HUES48 (cell line): ENCODE measurements at regions not wholly inside any gene's neighbourhood (a gene's known extent, or its start where the extent isn't known, plus 50 kb on each side); places are given as distances from the start of the nearest gene placed in this dataset.
"Not testable (repeated sequence)": the region's sequence is repeated elsewhere in the genome, so short reads cannot be mapped to it uniquely, and the experiment has no call there.

Source experiments
- H3K27ac ChIP-seq: one replicate; pipeline ENCODE4 v1.7.0; 2013; ENCODE audit warnings: low read depth, low read length, inconsistent platforms
- H3K27me3 ChIP-seq: 2 replicates; pipeline ENCODE4 v1.6.1; 2013; ENCODE audit warnings: mild to moderate bottlenecking, low read length; ENCODE audit not compliant: control insufficient read depth, insufficient read depth
- H3K36me3 ChIP-seq: 2 replicates; pipeline ENCODE4 v1.6.1; 2013; ENCODE audit warnings: low read length; ENCODE audit not compliant: control insufficient read depth, insufficient read depth
- H3K4me1 ChIP-seq: 2 replicates; pipeline ENCODE4 v1.6.1; 2013; ENCODE audit warnings: mild to moderate bottlenecking, low read length; ENCODE audit not compliant: control insufficient read depth, insufficient read depth
- H3K4me3 ChIP-seq: 2 replicates; pipeline ENCODE4 v1.5.1; 2013; ENCODE audit warnings: mild to moderate bottlenecking, low read depth, low read length
- H3K9ac ChIP-seq: 2 replicates; pipeline ENCODE4 v1.6.1; 2013; ENCODE audit warnings: mild to moderate bottlenecking, low read depth, low read length, moderate library complexity
- H3K9me3 ChIP-seq: 2 replicates; pipeline ENCODE4 v1.6.1; 2013; ENCODE audit warnings: low read length; ENCODE audit not compliant: control insufficient read depth, insufficient read depth

DNA sequence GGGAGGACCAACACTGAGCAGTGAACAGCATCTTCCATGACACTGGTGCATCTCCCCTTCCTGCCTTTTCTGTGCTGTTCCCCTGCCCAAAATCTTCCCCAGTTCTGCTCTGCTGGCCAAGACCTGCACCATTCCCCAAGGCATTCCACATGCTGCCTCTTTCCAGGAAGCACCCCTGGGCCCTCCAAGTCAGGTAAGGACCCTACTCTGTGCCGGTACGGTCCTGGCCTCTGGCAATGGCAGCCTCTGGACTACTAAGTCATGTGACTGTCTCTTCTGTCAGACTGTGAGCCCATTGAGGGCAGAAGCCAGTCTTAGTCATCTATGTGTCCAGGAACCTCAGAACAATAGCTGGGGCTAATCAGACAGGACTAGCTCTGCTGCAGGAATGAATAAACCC, 282.0 kb downstream of the MYCN start:
- Histone ChIP-seq H3K9me3 (no peaks in the 10 kb centered on the region), H3K4me1 (peaks cover 18% of the 10 kb centered on the region)

DNA sequence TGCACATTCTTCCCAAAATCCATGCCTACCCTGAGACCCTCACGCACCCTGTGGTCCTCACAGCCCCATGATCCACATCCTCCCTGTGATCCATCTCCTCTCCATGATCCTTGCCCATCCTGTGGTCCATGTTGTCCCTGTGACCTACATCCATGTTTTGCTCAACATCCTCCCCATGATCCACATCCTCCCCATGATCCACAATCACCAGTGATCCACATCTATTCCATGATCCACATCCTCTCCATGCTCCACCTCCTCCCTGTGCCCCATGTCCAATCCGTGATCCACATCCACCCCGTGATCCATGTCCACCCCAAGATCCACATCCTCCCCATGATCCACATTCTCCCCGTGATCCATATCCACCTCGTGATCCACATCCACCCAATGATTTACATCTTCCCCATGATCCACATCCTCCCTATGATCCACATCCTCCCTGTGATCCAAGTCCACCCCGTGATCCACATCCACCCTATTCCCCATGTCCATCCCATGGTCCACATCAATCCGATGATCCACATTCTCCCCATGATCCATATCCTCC, 281.2 kb downstream of the MYCN start:
- Histone ChIP-seq H3K4me1 (peaks cover 11% of the 10 kb centered on the region; the same call in 1 of the 2 replicates), H3K27me3 (no peaks in the 10 kb centered on the region), H3K27ac (no peak overlapping the region), H3K9ac (no peak overlapping the region), H3K4me3 (no peak overlapping the region), H3K36me3 (no peaks in the 10 kb centered on the region), H3K9me3 (no peaks in the 10 kb centered on the region)

More for the DNA sequence above, 282.0 kb downstream of the MYCN start:
- no peak overlapping the region for H3K9ac ChIP-seq
- no peak overlapping the region for H3K4me3 ChIP-seq
- H3K27me3 ChIP-seq: no peaks in the 10 kb centered on the region
- no peaks in the 10 kb centered on the region for H3K36me3 ChIP-seq
- H3K27ac ChIP-seq: peak overlapping the region; percentile 22

DNA sequence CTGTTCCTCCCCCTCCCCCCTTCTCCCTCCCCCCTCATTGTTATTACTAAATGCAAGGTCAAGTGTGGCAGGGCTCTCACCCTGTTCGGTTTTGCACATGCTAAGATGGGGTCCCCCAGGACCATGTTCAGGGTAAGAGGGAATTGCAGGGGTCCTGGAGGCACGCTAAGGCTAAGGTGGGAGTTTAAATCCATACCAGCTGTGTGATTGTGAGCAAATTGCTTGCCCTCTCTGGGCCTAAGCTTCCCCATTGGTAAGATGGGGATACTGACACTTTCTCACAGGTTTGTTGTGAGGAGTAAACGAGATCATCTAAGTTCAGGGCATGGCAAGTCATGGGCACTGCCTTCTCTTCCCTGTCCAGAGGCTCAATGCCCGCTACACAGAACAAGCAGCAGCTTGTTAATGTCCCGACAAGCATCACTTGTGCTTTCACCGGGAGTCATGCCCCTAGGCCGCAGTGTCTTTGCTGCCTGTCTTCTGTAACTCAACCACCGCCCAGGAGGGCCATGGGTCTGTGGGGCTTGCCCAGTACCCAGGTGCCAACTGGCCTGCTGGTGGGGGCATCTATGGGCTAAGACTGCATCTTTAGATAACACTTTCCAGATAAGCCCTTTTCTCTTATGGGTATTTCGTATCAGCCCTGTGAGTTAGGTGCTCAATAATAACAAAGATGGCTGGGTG, 279.1 kb downstream of the MYCN start:
- H3K27me3 ChIP-seq: no peaks in the 10 kb centered on the region
- no peak overlapping the region for H3K4me3 ChIP-seq
- no peak overlapping the region for H3K27ac ChIP-seq
- H3K4me1 ChIP-seq: peaks cover 11% of the 10 kb centered on the region; the same call in 1 of the 2 replicates
- no peak overlapping the region for H3K9ac ChIP-seq
- H3K9me3 ChIP-seq: no peaks in the 10 kb centered on the region
- H3K36me3 ChIP-seq: no peaks in the 10 kb centered on the region

DNA sequence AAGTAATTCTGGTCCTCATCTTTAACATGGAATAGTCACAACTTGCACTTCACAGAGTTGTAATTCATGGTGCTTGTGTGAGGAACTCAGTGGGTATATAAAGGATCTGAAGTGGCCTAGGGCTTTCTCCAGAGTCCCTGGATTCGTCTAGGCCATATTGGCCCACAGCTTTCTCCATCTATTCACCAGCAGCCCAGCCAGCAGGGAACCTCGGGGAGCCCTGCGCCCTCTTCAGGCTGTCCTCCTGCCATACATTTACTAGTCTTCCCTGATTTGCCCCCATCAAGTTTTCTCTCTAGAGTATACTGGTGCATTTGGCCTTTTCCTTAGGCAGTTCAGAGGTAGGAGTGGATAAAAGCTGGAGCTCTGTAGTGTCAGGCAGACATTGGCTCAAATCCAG, 278.3 kb downstream of the MYCN start:
- Histone ChIP-seq H3K27me3 (no peaks in the 10 kb centered on the region), H3K4me3 (no peak overlapping the region), H3K4me1 (peaks cover 7% of the 10 kb centered on the region; the same call in 1 of the 2 replicates), H3K9me3 (no peaks in the 10 kb centered on the region), H3K9ac (no peak overlapping the region), H3K27ac (no peak overlapping the region), H3K36me3 (no peaks in the 10 kb centered on the region)

DNA sequence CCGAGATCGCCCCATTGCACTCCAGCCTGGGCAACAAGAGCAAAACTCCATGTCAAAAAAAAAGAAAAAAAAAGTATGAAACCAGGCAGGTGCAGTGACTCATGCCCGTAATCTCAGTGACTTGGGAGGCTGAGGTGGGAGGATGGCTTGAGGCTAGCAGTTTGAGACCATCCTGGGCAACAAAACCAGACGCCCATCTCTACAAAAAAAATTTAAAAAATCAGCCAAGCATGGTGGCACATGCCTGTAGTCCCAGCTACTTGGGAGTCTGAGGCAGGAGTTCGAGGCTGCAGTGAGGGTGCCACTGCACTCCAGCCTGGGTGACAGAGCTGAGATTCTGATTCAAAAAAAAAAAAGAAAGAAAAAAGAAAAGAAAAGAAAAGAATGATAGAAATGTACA, 277.8 kb downstream of the MYCN start:
- Histone ChIP-seq H3K9me3 (no peaks in the 10 kb centered on the region), H3K4me3 (no peak overlapping the region), H3K9ac (no peak overlapping the region), H3K27me3 (no peaks in the 10 kb centered on the region), H3K4me1 (peaks cover 4% of the 10 kb centered on the region; the same call in 1 of the 2 replicates), H3K36me3 (no peaks in the 10 kb centered on the region), H3K27ac (no peak overlapping the region)

DNA sequence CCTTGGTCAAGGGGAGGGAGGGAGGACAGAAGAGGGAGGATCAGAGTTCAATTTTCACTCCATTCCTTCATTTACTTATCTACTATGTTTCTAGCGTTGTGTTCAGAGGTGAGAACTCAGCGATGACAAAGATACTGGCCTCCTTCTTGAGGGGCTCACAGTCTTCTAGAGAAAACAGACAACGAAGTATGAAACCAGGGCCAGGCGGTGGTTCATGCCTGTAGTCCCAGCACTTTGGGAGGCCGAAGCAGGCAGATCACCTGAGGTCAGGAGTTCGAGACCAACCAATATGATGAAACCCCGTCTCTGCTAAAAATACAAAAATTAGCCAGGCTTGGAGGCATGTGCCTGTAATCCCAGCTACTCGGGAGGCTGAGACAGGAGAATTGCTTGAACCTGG, 277.4 kb downstream of the MYCN start:
- not testable (repeated sequence) for H3K9ac ChIP-seq, H3K27ac ChIP-seq, H3K4me1 ChIP-seq, H3K27me3 ChIP-seq, H3K4me3 ChIP-seq, H3K9me3 ChIP-seq, H3K36me3 ChIP-seq

DNA sequence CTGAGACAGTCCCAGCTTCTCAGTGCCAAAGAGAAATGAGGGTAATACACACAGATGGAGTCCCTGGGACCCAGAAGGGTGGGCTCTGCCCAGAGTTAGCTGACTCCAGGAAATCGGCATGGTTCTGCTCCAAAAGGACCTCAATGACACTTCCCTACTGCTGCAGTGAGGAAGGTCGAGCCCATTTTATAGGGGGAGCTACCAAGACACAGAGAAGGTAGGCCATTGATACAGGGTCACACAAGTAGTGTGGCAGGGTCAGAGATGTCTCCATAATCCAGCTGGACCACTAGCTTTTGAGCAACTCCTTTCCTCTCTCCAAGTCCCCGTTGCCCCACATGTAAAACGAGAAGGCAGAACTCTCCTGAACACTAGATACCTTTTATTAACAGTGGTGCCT, 276.9 kb downstream of the MYCN start:
- no peak overlapping the region for H3K27ac ChIP-seq

DNA sequence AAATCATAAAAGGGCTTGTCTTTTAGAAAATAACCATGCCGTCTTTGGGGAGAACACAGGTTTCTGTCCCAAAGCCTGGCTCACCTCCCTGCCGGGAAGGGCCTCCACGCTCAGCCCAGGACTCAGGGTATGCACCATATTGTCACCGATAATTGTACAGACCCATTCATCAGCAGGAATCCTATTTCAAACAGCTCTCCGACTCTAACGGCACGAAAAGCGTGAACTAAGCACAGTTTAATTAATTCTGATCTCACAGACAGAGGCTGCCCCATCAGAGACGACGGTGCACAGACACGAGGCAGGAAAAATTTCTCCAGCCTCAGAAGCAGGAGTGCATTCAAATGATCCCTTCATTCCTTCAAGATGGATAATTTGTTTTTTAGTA, 276.2 kb downstream of the MYCN start:
- Histone ChIP-seq H3K4me3 (no peak overlapping the region), H3K9ac (no peak overlapping the region), H3K9me3 (no peaks in the 10 kb centered on the region), H3K27ac (no peak overlapping the region), H3K4me1 (peaks cover 4% of the 10 kb centered on the region; the same call in 1 of the 2 replicates), H3K27me3 (no peaks in the 10 kb centered on the region), H3K36me3 (no peaks in the 10 kb centered on the region)

More for the DNA sequence above, 276.9 kb downstream of the MYCN start:
- no peak overlapping the region for H3K9ac ChIP-seq
- no peaks in the 10 kb centered on the region for H3K36me3 ChIP-seq
- H3K4me1 ChIP-seq: peaks cover 4% of the 10 kb centered on the region; the same call in 1 of the 2 replicates
- H3K4me3 ChIP-seq: no peak overlapping the region
- H3K9me3 ChIP-seq: no peaks in the 10 kb centered on the region
- no peaks in the 10 kb centered on the region for H3K27me3 ChIP-seq

DNA sequence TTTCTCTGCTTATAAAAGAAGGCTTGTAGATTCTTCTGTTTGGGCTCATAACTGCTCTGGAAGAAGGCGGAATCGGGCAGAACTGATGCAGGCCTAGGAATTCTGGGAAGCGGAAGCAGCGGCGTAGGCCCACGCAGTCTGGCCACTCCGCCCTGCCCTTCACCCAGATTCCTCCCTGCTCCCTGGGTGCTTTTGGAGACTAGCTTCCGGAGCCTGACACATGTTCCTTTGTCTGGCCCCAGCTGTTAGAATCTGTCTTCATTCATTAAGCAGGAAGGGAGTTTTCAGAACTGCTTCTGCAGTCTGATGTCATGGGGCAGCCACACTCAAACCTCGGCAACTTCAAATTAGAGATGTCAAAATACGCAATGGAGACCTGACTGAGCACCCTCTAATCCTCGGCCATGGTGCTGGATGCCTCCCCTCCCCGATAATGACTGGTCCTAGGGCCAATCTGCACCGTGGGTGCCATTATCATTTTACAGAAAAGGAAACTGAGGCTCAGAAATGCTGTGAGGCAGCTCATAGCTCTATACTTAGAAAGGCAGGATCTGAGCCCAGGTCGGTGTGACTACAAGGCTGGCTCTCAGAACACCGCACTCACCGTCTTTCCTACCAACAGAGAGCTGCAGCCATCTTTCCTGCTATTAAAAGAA, 275.7 kb downstream of the MYCN start:
- H3K4me1 ChIP-seq: peaks cover 4% of the 10 kb centered on the region; the same call in 1 of the 2 replicates
- H3K27ac ChIP-seq: no peak overlapping the region
- no peak overlapping the region for H3K4me3 ChIP-seq
- no peak overlapping the region for H3K9ac ChIP-seq
- no peaks in the 10 kb centered on the region for H3K9me3 ChIP-seq
- no peaks in the 10 kb centered on the region for H3K36me3 ChIP-seq
- H3K27me3 ChIP-seq: no peaks in the 10 kb centered on the region

DNA sequence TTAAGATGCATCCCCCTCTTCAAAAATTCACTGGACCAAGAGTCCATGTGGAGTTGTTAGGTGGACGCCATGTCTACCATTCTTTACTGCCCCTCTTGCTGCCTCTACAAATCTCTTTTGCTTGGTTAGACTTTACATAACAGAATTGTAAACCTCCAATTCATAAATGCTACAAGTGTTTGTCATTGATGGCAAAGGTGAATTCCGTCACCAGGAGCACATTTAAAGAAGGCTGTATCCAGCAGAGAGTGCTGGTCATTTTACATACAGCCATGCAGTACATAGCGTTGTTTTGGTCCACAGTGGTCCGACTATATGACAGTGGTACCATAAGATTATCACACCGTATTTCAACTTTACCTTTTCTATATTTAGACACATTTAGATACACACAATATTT, 274.5 kb downstream of the MYCN start:
- Histone ChIP-seq H3K9me3 (no peaks in the 10 kb centered on the region), H3K27ac (no peak overlapping the region), H3K36me3 (no peaks in the 10 kb centered on the region), H3K4me1 (peaks cover 4% of the 10 kb centered on the region; the same call in 1 of the 2 replicates), H3K9ac (no peak overlapping the region), H3K4me3 (no peak overlapping the region), H3K27me3 (no peaks in the 10 kb centered on the region)

DNA sequence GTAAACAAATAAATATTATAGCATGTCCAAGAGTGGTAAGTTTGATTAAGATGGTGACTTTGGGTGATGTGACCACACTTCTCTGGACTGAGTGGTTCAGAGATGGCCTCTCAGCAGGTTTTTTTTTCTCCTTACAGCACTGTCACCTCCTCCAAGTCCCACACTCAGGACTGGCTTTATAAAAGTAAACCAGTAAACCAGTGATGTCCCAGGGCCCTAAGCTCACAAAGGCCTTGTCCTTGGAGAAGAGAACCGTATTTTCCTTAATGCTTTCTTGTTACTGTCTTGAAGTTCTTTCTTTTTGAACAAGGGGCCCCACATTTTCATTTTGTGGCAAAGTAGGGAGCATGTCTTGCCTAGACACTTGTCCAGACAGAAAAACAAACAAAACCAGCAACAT, 274.0 kb downstream of the MYCN start:
- Histone ChIP-seq H3K27ac (no peak overlapping the region), H3K9me3 (no peaks in the 10 kb centered on the region), H3K27me3 (no peaks in the 10 kb centered on the region), H3K9ac (no peak overlapping the region), H3K4me1 (peaks cover 4% of the 10 kb centered on the region; the same call in 1 of the 2 replicates), H3K36me3 (no peaks in the 10 kb centered on the region), H3K4me3 (no peak overlapping the region)
